Heart left ventricle (tissue), 16 donors: ENCODE measurements at regions not wholly inside any gene's neighbourhood (a gene's known extent, or its start where the extent isn't known, plus 50 kb on each side); places are given as distances from the start of the nearest gene placed in this dataset.

Source experiments
- ATAC-seq, 4 donors: fragments of 200-7000 bp; cut with Tn5 transposase; one replicate each; pipeline ENCODE4 v1.9.1; 2020 to 2022; ENCODE audit warnings: moderate library complexity in 4 of 4, mild to moderate bottlenecking in 3 of 4, moderate number of reproducible peaks in 1 of 4
- DNase-seq, 5 donors: peaks; one replicate each; pipeline ENCODE4 v3.0.0-alpha.2; 2020
- H3K27ac ChIP-seq, 12 donors: fragments of 200-600 bp; sonication (generic) in 4 of 12; one replicate each; pipeline versions ENCODE4 v1.5.0 to v1.8.0; 2016 to 2022; ENCODE audit warnings: mild to moderate bottlenecking in 2 of 12
- H3K27me3 ChIP-seq, 9 donors: fragments of 200-600 bp; sonication (generic) in 2 of 9; one replicate each; pipeline versions ENCODE4 v1.5.1 to v1.8.0; 2016 to 2022; ENCODE audit warnings: mild to moderate bottlenecking in 3 of 9
- H3K36me3 ChIP-seq, 9 donors: fragments of 200-600 bp; sonication (generic) in 2 of 9; one replicate each; pipeline versions ENCODE4 v1.5.0 to v1.8.0; 2018 to 2022; ENCODE audit warnings: mild to moderate bottlenecking in 2 of 9
- H3K4me1 ChIP-seq, 12 donors: fragments of 200-600 bp; sonication (generic) in 4 of 12; one replicate each; pipeline versions ENCODE4 v1.5.0 to v1.8.0; 2016 to 2022; ENCODE audit warnings: mild to moderate bottlenecking in 3 of 12
- H3K4me3 ChIP-seq, 12 donors: fragments of 200-600 bp; sonication (generic) in 4 of 12; one replicate each; pipeline versions ENCODE4 v1.5.0 to v1.8.0; 2017 to 2022; ENCODE audit warnings: mild to moderate bottlenecking in 9 of 12, moderate library complexity in 4 of 12
- H3K9me3 ChIP-seq, 12 donors: fragments of 200-600 bp; sonication (generic) in 4 of 12; one replicate each; pipeline versions ENCODE4 v1.5.0 to v1.8.0; 2016 to 2022; ENCODE audit warnings: mild to moderate bottlenecking in 1 of 12
- CTCF ChIP-seq, 12 donors: fragments of 200-600 bp; sonication (generic) in 4 of 12; IDR thresholded peaks; one replicate each; pipeline versions ENCODE4 v1.5.0 to v1.8.0; 2018 to 2022; ENCODE audit warnings: antibody characterized with exemption in 12 of 12, mild to moderate bottlenecking in 5 of 12
- POLR2A ChIP-seq, 2 donors: fragments of 450-650 bp; IDR thresholded peaks; one replicate each; pipeline ENCODE4 v1.6.1; 2017; ENCODE audit warnings: antibody characterized with exemption in 2 of 2, mild to moderate bottlenecking in 2 of 2, moderate library complexity in 2 of 2
- WGBS, 4 donors: extraction: QIAGEN DNeasy Blood & Tissue Kit in 2 of 4; methylation state at CpG; one replicate each; pipeline versions ENCODE4 v1.1.5 to v1.1.7; 2013 to 2018; 5-methylcytosine and 5-hydroxymethylcytosine counted together
- intact Hi-C, 10 donors: fragments of 100-400 bp; cut with DNase I; formaldehyde crosslinking; loops; one replicate each; pipeline versions ENCODE4 v1.11.1 to v1.14.2; 2022
- donor health status: ischemic (EF 13 %, LVEDD 7.1; RV severe dilation, severe dysfunction).
- donor health status: healthy with polysubstance abuse.
- donor health status: DM: no; HTN: yes; CAD: no.
- donor health status: DM: no; HTN: no; CAD: no.
- donor health status: ischemic (EF 25% LVEDD 6.9; RV normal size, moderate dysfunction).
- donor health status: ischemic (EF 25% LVEDD 5.7; RV mildly dilated, moderate dysfunction).
- donor health status: healthy.
- donor health status: DM: yes; HTN: yes; CAD: no.
- donor health status: ischemic (EF 35%, LVEDD 5.7; RV mildly dilated, moderate dysfunction).
- donor health status: nonischemic (EF 11% LVEDD 7.7; RV severe dilation, severe dysfunction).
- donor health status: DM: yes; HTN: yes; CAD: no.
- donor health status: PGD.
- donor health status: ischemic (EF 29% LVEDD 5.4; RV normal size, mild dysfunction).
- donor health status: nonischemic (EF 23%, LVEDD 6.1; RV moderate dilation, normal function).

- Histone ChIP-seq H3K27ac (peak overlapping the region in 4 of 12 donors; percentile 76 to 83 (median 79)), H3K9me3 (no peaks in the 10 kb centered on the region), H3K4me3 (no peak overlapping the region), H3K36me3 (no peaks in the 10 kb centered on the region), H3K27me3 (no peaks in the 10 kb centered on the region), H3K4me1 (peaks cover 0 to 32% (median 18%) of the 10 kb centered on the region in 12 donors)
- DNase-seq (no peak), ATAC-seq (no peak)
- 93 to 100% (median 95%) methylated on average over 1 of the region's 1 CpG for WGBS, 4 donors
- intact Hi-C loops: loop anchor here in 4 of 10 donors (5.0 to 10.0 kb wide), 4 partner anchors 47 to 220 kb away; no protein-coding TSS in a partner anchor
- TF ChIP-seq CTCF (IDR thresholded peaks at IDR 0.05) (no peak), POLR2A (IDR thresholded peaks at IDR 0.05) (no peak)
These were observed 73.8 kb downstream of the DYRK2 start for GRCh38 chr12:67722296-67722695.

- DNase-seq (no peak), ATAC-seq (peak in 1 of 4 donors; percentile 22)
- WGBS, 4 donors: 79 to 100% (median 93%) methylated on average over 3 of the region's 3 CpGs
- TF ChIP-seq POLR2A (IDR thresholded peaks at IDR 0.05) (no peak), CTCF (IDR thresholded peaks at IDR 0.05) (no peak)
- H3K9me3 ChIP-seq: no peaks in the 10 kb centered on the region
- intact Hi-C loops: loop anchor here in 1 of 10 donors (10.0 kb wide), 1 partner anchor 52 kb away; no protein-coding TSS in a partner anchor
- H3K27me3 ChIP-seq: no peaks in the 10 kb centered on the region
- no peak overlapping the region for H3K27ac ChIP-seq
- H3K4me3 ChIP-seq: no peak overlapping the region
- H3K4me1 ChIP-seq: peaks cover 0 to 18% (median 5%) of the 10 kb centered on the region in 12 donors
- no peaks in the 10 kb centered on the region for H3K36me3 ChIP-seq
These were observed 78.3 kb downstream of the DYRK2 start for GRCh38 chr12:67726868-67727267.

- no peak for TF ChIP-seq POLR2A (IDR thresholded peaks at IDR 0.05)
- no peak for TF ChIP-seq CTCF (IDR thresholded peaks at IDR 0.05)
These were observed 79.4 kb downstream of the DYRK2 start for GRCh38 chr12:67727702-67728666.

GRCh38 chr12:67732857-67733256 lies 84.3 kb downstream of the DYRK2 start:
- intact Hi-C loops: no loop called here
- no peak for TF ChIP-seq CTCF (IDR thresholded peaks at IDR 0.05)
- no peak for TF ChIP-seq POLR2A (IDR thresholded peaks at IDR 0.05)

More at GRCh38 chr12:67727702-67728666, 79.4 kb downstream of the DYRK2 start:
- WGBS, 4 donors: 62 to 74% (median 68%) methylated on average over 6 of the region's 6 CpGs
- H3K27me3 ChIP-seq: no peaks in the 10 kb centered on the region
- no peaks in the 10 kb centered on the region for H3K9me3 ChIP-seq
- peaks cover 0 to 14% (median 0%) of the 10 kb centered on the region in 12 donors for H3K4me1 ChIP-seq
- intact Hi-C loops: loop anchor here in 1 of 10 donors (10.0 kb wide), 1 partner anchor 53 kb away; no protein-coding TSS in a partner anchor
- ATAC-seq: peak in 1 of 4 donors; percentile 48
- H3K4me3 ChIP-seq: no peak overlapping the region
- peak overlapping the region in 5 of 12 donors; percentile 8 to 49 (median 26) for H3K27ac ChIP-seq
- H3K36me3 ChIP-seq: no peaks in the 10 kb centered on the region
- DNase-seq: no peak

More at GRCh38 chr12:67732857-67733256, 84.3 kb downstream of the DYRK2 start:
- no peak overlapping the region for H3K27ac ChIP-seq
- peaks cover 0 to 14% (median 0%) of the 10 kb centered on the region in 12 donors for H3K4me1 ChIP-seq
- 88 to 95% (median 90%) methylated on average over 4 of the region's 4 CpGs for WGBS, 4 donors
- ATAC-seq: no peak
- H3K4me3 ChIP-seq: no peak overlapping the region
- no peaks in the 10 kb centered on the region for H3K9me3 ChIP-seq
- H3K36me3 ChIP-seq: no peaks in the 10 kb centered on the region
- H3K27me3 ChIP-seq: no peaks in the 10 kb centered on the region
- no peak for DNase-seq
